Heart left ventricle (tissue), 16 donors: ENCODE measurements at regions not wholly inside any gene's neighbourhood (a gene's known extent, or its start where the extent isn't known, plus 50 kb on each side); places are given as distances from the start of the nearest gene placed in this dataset.
"Not testable (repeated sequence)": the region's sequence is repeated elsewhere in the genome, so short reads cannot be mapped to it uniquely, and the experiment has no call there.

Experiments used
- ATAC-seq, 4 donors: fragments of 200-7000 bp; cut with Tn5 transposase; one replicate each; pipeline ENCODE4 v1.9.1; 2020 to 2022; ENCODE audit warnings: moderate library complexity in 4 of 4, mild to moderate bottlenecking in 3 of 4, moderate number of reproducible peaks in 1 of 4
- DNase-seq, 5 donors: peaks; one replicate each; pipeline ENCODE4 v3.0.0-alpha.2; 2020
- H3K27ac ChIP-seq, 12 donors: fragments of 200-600 bp; sonication (generic) in 4 of 12; one replicate each; pipeline versions ENCODE4 v1.5.0 to v1.8.0; 2016 to 2022; ENCODE audit warnings: mild to moderate bottlenecking in 2 of 12
- H3K27me3 ChIP-seq, 9 donors: fragments of 200-600 bp; sonication (generic) in 2 of 9; one replicate each; pipeline versions ENCODE4 v1.5.1 to v1.8.0; 2016 to 2022; ENCODE audit warnings: mild to moderate bottlenecking in 3 of 9
- H3K36me3 ChIP-seq, 9 donors: fragments of 200-600 bp; sonication (generic) in 2 of 9; one replicate each; pipeline versions ENCODE4 v1.5.0 to v1.8.0; 2018 to 2022; ENCODE audit warnings: mild to moderate bottlenecking in 2 of 9
- H3K4me1 ChIP-seq, 12 donors: fragments of 200-600 bp; sonication (generic) in 4 of 12; one replicate each; pipeline versions ENCODE4 v1.5.0 to v1.8.0; 2016 to 2022; ENCODE audit warnings: mild to moderate bottlenecking in 3 of 12
- H3K4me3 ChIP-seq, 12 donors: fragments of 200-600 bp; sonication (generic) in 4 of 12; one replicate each; pipeline versions ENCODE4 v1.5.0 to v1.8.0; 2017 to 2022; ENCODE audit warnings: mild to moderate bottlenecking in 9 of 12, moderate library complexity in 4 of 12
- H3K9me3 ChIP-seq, 12 donors: fragments of 200-600 bp; sonication (generic) in 4 of 12; one replicate each; pipeline versions ENCODE4 v1.5.0 to v1.8.0; 2016 to 2022; ENCODE audit warnings: mild to moderate bottlenecking in 1 of 12
- POLR2A ChIP-seq, 2 donors: fragments of 450-650 bp; IDR thresholded peaks; one replicate each; pipeline ENCODE4 v1.6.1; 2017; ENCODE audit warnings: antibody characterized with exemption in 2 of 2, mild to moderate bottlenecking in 2 of 2, moderate library complexity in 2 of 2
- WGBS, 4 donors: extraction: QIAGEN DNeasy Blood & Tissue Kit in 2 of 4; methylation state at CpG; one replicate each; pipeline versions ENCODE4 v1.1.5 to v1.1.7; 2013 to 2018; 5-methylcytosine and 5-hydroxymethylcytosine counted together
- intact Hi-C, 10 donors: fragments of 100-400 bp; cut with DNase I; formaldehyde crosslinking; loops; one replicate each; pipeline versions ENCODE4 v1.11.1 to v1.14.2; 2022
- TF ChIP-seq, protein P1 (sequence below), 12 donors: fragments of 200-600 bp; sonication (generic) in 4 of 12; IDR thresholded peaks; one replicate each; pipeline versions ENCODE4 v1.5.0 to v1.8.0; 2018 to 2022; ENCODE audit warnings: antibody characterized with exemption in 12 of 12, mild to moderate bottlenecking in 5 of 12
- donor health status: ischemic (EF 13 %, LVEDD 7.1; RV severe dilation, severe dysfunction).
- donor health status: healthy with polysubstance abuse.
- donor health status: DM: no; HTN: yes; CAD: no.
- donor health status: DM: no; HTN: no; CAD: no.
- donor health status: ischemic (EF 25% LVEDD 6.9; RV normal size, moderate dysfunction).
- donor health status: ischemic (EF 25% LVEDD 5.7; RV mildly dilated, moderate dysfunction).
- donor health status: healthy.
- donor health status: DM: yes; HTN: yes; CAD: no.
- donor health status: ischemic (EF 35%, LVEDD 5.7; RV mildly dilated, moderate dysfunction).
- donor health status: nonischemic (EF 11% LVEDD 7.7; RV severe dilation, severe dysfunction).
- donor health status: DM: yes; HTN: yes; CAD: no.
- donor health status: PGD.
- donor health status: ischemic (EF 29% LVEDD 5.4; RV normal size, mild dysfunction).
- donor health status: nonischemic (EF 23%, LVEDD 6.1; RV moderate dilation, normal function).

GRCh38 chr1:99397863-99398262, 133.6 kb downstream of the PLPPR4 start:
- Histone ChIP-seq H3K36me3 (no peaks in the 10 kb centered on the region), H3K9me3 (peaks cover 0 to 6% (median 0%) of the 10 kb centered on the region in 12 donors), H3K27me3 (no peaks in the 10 kb centered on the region), H3K4me1 (no peaks in the 10 kb centered on the region), H3K4me3 (no peak overlapping the region), H3K27ac (no peak overlapping the region)
- TF ChIP-seq, protein P1, sequence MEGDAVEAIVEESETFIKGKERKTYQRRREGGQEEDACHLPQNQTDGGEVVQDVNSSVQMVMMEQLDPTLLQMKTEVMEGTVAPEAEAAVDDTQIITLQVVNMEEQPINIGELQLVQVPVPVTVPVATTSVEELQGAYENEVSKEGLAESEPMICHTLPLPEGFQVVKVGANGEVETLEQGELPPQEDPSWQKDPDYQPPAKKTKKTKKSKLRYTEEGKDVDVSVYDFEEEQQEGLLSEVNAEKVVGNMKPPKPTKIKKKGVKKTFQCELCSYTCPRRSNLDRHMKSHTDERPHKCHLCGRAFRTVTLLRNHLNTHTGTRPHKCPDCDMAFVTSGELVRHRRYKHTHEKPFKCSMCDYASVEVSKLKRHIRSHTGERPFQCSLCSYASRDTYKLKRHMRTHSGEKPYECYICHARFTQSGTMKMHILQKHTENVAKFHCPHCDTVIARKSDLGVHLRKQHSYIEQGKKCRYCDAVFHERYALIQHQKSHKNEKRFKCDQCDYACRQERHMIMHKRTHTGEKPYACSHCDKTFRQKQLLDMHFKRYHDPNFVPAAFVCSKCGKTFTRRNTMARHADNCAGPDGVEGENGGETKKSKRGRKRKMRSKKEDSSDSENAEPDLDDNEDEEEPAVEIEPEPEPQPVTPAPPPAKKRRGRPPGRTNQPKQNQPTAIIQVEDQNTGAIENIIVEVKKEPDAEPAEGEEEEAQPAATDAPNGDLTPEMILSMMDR (IDR thresholded peaks at IDR 0.05): no peak
- no peak for TF ChIP-seq POLR2A (IDR thresholded peaks at IDR 0.05)
- DNase-seq (no peak), ATAC-seq (no peak)
- intact Hi-C loops: no loop called here

DNA sequence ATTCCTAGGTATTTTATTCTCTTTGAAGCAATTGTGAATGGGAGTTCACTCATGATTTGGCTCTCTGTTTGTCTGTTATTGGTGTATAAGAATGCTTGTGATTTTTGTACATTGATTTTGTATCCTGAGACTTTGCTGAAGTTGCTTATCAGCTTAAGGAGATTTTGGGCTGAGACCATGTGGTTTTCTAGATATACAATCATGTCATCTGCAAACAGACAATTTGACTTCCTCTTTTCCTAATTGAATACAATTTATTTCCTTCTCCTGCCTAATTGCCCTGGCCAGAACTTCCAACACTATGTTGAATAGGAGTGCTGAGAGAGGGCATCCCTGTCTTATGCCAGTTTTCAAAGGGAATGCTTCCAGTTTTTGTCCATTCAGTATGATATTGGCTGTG, 137.3 kb downstream of the PLPPR4 start:
- intact Hi-C loops, DNase-seq, H3K27ac ChIP-seq, H3K9me3 ChIP-seq, H3K27me3 ChIP-seq, H3K4me3 ChIP-seq, H3K4me1 ChIP-seq, ATAC-seq, H3K36me3 ChIP-seq: not testable (repeated sequence)

GRCh38 chr1:99404399-99404798, 140.1 kb downstream of the PLPPR4 start:
- H3K27ac ChIP-seq, DNase-seq, H3K4me1 ChIP-seq, H3K9me3 ChIP-seq, H3K4me3 ChIP-seq, H3K27me3 ChIP-seq, ATAC-seq, intact Hi-C loops, H3K36me3 ChIP-seq: not testable (repeated sequence)
- WGBS, 4 donors: 88 to 96% (median 94%) methylated on average over 6 to 7 of the region's 7 CpGs

GRCh38 chr1:99405325-99405724, 141.0 kb downstream of the PLPPR4 start:
- WGBS, 4 donors: 91 to 93% (median 92%) methylated on average over 9 of the region's 9 CpGs
- H3K9me3 ChIP-seq, H3K36me3 ChIP-seq, intact Hi-C loops, H3K27me3 ChIP-seq, H3K27ac ChIP-seq, ATAC-seq, H3K4me1 ChIP-seq, DNase-seq, H3K4me3 ChIP-seq: not testable (repeated sequence)

GRCh38 chr1:99407018-99407417, 142.7 kb downstream of the PLPPR4 start:
- Histone ChIP-seq H3K9me3 (peaks cover 0 to 4% (median 0%) of the 10 kb centered on the region in 12 donors), H3K4me3 (no peak overlapping the region), H3K36me3 (no peaks in the 10 kb centered on the region), H3K4me1 (no peaks in the 10 kb centered on the region), H3K27ac (no peak overlapping the region), H3K27me3 (no peaks in the 10 kb centered on the region)
- no peak for ATAC-seq
- WGBS, 4 donors: 72 to 81% (median 77%) methylated on average over 3 of the region's 3 CpGs
- TF ChIP-seq POLR2A (IDR thresholded peaks at IDR 0.05): no peak
- TF ChIP-seq, protein P1 (IDR thresholded peaks at IDR 0.05): no peak
- no peak for DNase-seq
- intact Hi-C loops: no loop called here

GRCh38 chr1:99424087-99424486, 159.8 kb downstream of the PLPPR4 start:
- no peak for DNase-seq
- peaks cover 0 to 16% (median 0%) of the 10 kb centered on the region in 12 donors for H3K9me3 ChIP-seq
- H3K4me3 ChIP-seq: no peak overlapping the region
- H3K27ac ChIP-seq: no peak overlapping the region
- H3K27me3 ChIP-seq: no peaks in the 10 kb centered on the region
- WGBS, 4 donors: 77 to 92% (median 81%) methylated on average over 3 of the region's 3 CpGs
- intact Hi-C loops: no loop called here
- no peak for ATAC-seq
- no peaks in the 10 kb centered on the region for H3K36me3 ChIP-seq
- no peaks in the 10 kb centered on the region for H3K4me1 ChIP-seq
- TF ChIP-seq, protein P1 (IDR thresholded peaks at IDR 0.05): no peak
- no peak for TF ChIP-seq POLR2A (IDR thresholded peaks at IDR 0.05)
